ENCODE measurements at regions not wholly inside any gene's neighbourhood (a gene's known extent, or its start where the extent isn't known, plus 50 kb on each side); places are given as distances from the start of the nearest gene placed in this dataset.

DNA sequence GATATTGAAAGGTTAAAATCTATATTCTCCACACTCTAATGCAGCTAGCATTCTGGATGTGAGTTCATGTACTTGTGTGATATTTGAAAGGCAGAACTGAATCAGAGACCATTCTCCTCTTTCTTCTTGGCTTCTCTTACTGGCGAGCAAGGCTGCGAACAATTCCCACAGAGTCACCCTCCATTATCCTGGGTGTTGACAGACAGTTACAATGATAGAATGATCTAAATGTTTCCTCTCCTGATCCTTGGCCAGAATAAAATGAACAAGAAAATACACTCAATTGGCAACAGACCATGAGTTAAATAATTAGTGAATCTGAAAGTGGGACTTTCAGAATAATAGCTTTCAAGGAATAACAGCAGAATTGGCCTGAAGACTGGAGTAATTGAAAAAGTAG lies 342.8 kb downstream of the RAPGEF2 start:
- no peak for DNase-seq

DNA sequence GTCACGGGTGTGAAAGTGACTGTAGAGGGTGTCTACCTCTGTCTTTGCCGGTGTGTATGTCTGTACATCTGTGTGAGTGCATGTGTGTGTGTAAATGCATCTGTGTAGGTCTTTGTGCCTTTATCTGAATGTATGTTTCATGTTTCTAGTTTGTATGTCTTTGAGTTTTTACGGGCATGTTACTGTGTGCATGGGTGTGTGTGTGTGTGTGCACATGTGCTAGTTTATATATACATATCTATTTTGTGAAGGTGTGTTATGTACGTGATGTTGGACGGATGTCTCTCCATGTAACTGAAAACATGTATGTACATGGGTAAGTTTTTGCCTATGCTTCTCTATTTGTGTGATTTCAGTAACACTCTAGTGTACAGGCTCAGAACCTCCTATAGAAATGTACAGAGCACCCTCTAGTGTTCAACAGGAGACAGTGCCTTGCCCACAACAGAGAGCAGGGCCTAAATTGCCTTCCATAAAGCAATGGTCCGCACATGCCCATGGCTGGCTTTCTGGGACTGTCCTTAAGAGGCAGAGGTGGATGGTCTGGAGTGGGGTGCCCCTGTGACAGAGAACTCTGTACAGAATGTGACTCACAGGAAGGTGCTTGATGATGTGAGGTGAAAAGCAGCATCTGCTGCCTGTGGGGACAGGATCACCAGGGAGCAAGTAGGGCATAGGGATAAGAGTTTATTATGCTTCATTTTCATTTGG lies 343.5 kb downstream of the RAPGEF2 start:
- DNase-seq, result peak; percentile 67

DNA sequence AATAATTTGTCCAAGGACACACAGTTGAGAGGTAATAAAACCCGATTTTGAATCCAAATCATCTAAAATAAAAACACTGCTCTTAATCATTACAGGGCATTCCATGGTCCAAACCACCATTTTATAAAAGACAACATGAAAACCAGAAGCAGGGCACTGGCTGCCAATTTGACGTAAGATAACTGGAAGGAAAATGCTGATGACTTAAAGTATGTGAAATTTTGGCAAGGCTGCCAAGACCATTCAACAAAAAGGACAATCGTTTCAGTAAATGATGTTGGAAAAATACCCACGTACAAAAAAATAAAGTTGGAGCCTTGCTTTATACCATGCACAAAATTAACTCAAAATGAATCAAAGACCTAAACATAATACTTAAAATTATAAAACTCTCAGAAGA lies 344.4 kb downstream of the RAPGEF2 start:
- no peak for DNase-seq

DNA sequence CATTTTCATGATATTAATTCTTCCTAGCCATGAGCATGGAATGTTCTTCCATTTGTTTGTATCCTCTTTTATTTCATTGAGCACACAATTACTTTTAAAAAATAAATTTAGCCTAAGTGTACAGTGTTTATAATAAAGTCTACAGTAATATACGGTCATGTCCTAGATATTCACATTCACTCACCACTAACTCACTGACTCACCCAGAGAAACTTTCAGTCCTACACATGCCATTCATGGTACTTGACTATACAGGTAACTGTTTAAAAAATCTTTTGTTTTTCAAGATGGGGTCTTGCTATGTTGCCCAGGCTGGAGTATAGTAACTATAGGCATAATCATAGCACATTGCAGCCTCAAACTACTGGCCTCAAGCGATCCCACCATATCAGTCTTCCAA lies 348.1 kb downstream of the RAPGEF2 start:
- no peak for DNase-seq

DNA sequence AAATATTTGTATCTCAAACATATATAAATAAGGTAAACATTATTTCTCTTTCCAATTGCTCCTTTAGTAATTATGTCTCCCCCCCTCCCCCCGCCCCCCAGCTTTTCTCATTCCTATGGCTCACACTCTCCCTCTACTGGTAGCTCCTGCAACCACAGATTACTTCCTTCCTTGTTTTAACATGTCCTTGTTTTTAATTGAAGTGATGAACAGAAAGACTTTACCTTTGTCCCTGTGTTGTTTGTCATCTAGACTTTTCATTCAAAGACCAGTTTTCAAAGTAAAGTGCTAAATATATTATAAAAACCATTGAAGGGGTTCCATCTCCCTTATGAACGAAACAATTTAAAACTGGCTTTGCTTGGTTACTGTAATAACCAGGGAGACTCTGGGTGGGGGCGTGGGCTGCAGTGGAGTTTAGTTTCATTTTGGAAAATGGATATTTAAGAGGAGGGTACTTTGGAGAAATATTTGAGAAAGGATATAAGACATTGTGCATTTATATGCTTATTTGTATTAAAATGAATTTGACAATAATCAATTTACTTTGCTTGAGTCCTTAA lies 352.9 kb downstream of the RAPGEF2 start:
- DNase-seq, result peak; percentile 28

DNA sequence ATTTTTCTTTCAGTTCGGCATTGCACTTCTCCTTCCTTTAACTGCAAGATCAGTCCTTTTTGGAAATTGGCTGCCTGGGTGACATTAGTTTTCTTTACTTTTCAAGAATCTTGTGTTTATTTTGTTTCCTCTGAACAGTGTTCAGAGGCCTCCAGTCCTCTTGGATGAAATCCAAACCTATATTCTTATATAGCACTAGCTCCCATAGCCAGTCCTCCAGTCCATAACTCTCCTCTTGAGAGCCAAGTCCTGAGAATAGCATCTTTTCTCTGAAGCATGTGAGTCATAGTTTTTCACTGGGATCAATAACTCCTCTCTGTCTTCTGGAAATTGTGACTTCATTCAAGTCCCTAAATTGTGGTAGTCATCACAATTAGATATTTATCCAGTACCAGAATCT lies 357.5 kb downstream of the RAPGEF2 start:
- DNase-seq, result no peak

DNA sequence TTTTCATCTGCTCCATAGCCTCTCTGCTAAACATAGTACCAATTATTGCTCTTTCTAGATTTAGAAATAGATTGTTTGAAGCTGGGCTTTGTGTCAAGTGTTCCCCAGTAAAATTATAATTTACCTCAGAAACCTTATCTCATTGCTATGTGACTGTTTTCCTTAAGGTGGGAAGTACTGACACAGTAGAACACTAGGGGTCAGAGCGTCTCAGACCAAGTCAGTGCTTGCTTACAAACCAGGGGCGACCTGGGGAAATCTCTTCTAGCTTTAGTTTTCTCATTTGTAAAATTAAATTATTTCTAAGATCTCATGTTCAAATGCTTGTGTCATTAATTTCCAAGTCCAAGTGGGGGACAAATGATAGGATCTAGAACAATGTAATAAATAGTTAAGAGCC lies 360.4 kb downstream of the RAPGEF2 start:
- no peak for DNase-seq

DNA sequence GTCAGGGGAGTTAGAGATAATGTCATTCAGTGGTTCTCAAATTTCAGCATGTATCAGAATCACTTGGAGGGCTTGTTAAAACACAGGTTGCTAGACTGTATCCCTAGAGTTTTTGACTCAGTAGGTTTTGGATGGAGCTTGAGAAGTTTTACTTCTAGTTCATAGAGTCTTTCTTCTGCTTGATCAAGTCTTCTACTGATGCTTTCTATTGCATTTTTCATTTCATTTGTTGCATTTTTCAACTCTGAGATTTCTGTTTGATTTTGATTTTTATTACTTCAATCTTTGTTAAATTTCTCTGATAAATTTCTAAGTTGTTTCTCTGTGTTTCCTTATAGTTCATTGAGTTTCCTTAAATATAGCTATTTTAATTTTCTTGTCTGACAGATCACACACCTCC lies 361.4 kb downstream of the RAPGEF2 start:
- no peak for DNase-seq

DNA sequence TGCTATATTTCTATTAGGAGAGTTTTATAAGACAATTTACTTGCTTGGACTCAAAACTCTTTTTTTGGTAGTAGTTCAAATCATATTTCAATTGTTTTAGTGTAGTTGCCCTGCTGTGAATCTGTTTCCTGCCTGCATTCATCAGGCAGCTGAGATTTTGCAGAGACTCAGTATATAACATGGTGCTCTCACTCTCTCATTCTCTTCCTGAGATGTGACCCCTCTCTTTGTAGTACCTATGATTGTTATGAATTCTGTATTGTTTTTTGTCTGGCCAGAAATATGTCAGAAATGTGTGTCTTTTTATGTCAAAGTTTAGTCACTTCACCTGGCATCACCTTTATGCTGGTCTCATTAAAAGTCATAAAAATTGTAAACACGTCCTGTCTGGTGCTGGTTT lies 374.0 kb downstream of the RAPGEF2 start:
- no peak for DNase-seq

DNA sequence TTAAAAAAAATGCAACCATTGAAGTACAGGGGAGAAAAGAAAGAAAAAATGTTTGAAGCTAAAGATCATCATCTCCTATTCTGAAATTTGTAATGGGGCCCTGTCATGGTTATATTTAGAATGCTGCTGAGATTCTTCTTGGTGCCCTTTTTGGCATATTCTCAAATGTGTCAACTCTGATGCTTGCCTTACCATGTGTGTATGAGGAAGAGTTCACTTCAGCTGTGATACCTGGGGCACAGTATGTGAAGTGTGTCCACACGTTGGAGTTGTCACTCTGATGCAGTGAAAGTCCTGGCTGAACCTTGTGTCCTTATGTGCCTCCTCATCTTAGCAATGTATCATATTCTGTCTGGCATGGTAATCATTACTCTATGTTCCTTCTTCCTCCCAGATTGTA lies 377.9 kb downstream of the RAPGEF2 start:
- no peak for DNase-seq

DNA sequence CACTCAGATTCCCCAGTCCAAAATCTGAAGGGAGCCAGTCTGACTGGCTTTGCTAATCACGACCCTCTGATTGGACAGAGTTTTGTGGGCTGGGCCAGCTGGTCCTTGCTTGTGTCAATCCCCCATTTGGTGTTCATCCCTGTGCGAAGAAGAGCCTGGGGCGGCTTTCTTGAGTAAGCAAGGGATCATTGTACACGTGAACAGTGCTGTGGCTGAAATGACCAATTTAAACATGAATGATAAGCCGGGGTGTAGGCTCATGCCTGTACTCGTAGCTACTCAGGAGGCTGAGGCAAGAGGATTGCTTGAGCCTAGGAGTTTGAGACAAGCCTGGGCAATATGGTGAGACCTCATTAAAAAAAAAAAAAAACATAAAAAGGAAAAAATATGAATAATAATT lies 379.1 kb downstream of the RAPGEF2 start:
- DNase-seq, result no peak

DNA sequence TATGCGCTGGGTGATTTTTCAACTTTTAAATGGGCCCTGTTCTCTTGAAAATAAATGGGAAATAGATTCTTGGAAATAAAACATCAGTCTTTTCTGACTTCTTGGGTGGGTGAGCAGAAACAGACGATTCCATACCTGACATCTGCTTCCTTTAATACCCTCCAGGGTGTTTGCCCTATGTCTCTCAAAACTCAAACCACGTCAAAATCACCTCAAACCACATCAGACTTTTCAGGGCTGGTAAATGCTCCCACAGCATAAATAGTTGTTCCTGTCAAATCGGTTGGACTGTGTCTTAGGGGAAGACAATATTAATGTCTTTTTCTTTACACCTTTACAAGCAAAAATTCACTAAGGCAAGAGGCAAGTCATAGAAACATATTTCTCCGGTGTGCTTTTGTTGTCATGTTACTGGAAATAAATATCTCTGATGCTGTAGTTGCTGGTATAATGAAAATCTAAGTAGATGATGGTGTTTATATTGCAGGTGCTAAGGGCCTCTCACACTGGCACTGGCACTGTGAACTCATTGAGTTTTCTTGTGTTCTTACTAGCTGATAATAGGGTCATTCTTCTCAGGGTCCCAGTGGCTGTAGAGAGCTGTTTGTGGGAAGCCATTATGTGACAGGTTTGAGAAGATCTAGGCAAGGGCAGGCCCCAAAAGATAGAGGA lies 380.4 kb downstream of the RAPGEF2 start:
- no peak for DNase-seq

DNA sequence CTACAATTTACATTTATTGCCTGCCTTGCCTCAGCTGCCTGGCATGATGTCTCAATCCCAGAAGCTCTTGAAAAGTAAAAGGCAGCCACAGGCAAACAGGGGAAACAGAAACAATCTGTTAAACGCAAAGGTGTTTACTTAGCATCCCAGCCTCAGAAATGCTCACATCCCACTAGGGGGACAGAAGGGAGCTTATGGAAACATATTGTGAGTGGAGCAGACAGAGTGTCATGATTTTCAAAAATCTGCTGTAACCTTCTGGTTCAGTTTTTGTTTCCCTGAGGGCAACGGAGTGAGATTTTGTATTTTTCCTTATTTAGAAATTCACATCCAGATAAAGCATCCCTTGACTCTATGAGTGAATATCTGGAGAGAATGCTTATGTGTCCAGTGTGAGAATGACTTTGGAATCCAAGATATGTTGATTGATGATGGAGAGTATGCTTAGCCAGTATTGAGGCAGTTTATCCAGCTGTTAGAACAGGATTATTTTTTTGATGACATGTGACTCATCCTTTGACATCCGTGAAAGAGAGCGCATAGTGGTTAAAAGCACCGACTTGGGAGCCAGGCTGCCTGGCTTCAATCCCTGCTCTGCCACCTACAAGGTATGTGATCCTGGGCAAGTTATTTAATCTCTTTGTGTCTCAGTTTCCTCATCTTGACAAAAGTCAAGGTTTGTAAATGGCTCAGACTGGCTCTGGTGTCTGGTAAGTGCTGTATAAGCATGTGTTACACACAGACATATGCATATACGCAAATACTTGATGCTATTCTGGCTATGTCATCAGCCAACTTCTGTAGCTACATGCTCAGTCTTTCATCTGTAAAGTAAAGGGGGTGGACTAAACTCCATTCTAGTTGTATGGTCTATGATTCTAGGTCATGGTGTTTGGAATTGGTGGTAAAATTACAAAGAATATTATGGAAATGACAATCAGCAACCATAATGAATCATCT lies 381.2 kb downstream of the RAPGEF2 start:
- DNase-seq, result no peak

DNA sequence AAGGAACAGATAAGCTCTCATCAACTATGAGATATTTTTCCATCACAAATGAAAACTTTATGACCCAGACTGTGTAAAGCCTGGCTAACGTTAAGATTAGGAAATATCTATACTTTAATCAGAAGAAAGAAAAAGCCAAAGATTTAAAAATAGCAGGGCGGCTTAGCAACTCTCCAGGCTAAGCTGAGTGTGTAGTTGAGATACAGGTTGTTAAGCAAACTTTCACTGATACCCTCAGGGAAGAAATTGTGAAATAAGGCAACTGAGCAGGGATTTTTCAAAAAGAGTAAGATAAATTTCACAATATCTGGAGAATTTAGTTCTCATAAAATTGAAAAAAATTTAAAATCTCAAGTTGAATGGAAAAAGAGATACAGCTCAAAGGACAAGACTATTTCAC lies 382.0 kb downstream of the RAPGEF2 start:
- DNase-seq, result no peak

DNA sequence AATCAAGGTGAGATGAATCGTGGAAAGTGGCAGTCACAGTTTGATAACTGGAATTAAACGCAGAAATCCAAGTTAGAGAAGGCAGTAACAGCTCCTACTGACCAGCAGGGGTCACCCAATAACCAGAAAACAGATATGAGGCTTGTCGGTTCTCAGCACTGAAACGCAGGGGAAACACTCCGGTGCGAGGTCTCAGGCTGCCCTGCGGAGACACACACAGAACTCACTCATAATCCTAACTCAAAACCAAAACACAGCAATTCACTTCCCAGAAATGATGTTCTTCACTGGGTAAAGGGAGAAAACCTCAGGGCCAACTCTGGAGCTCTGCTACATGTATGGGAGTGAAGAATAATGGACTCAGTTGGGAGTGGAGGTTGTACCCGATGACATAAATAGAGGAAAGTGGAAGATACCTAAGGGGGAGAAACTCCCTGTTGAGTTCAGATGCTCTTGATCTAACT lies 384.4 kb downstream of the RAPGEF2 start:
- peak; percentile 59 for DNase-seq

DNA sequence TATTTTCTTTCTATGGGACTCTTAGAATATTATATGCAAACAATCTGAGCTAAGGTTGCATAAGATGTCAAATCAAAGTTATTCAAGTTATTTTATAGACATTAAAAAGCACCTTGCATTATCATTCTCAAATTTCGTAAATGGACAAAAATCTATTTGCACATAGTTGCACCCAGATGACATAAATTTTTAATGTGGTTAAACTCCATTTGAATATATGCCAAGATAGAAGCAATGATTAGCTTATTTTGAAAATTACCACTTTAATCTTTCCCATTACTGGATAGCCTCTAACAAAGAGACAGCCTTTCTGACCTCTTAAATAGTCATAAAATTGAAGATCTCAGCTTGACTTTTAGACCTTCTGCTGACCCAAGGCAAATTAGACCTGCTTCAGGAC lies 386.8 kb downstream of the RAPGEF2 start:
- no peak for DNase-seq

DNA sequence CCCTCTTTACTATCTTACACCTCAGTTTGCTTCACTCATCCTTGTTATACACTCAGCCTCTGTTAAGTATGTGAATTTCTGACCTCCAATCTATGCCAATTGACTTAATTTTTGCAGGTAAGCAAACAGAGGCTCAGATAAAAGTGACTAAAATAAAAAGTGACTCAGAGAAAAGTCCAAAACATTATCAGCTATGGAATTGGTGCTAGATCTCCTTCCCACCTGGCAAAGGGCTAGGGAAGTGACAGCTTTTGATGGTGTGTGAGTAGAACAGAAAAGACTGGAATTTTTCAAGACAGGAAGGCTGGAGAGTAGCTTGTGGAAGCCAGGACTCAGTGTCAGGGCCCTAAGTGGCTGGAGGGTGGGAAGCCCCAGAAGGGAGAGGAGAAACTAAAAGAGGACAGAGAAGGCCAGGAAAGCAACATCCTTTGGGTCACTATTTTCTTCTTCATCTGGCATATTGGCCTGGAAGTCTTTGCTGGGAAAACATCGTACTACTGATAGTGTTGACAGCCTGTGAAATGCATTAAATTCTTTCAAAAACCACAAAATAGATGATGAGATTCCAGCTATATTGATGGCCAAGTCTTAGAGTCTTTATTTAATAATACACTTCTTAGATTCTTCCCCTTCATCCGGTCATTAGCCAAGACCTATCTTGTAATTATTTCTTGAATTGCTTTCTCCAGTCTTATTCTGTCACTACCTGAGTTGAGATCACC lies 392.8 kb downstream of the RAPGEF2 start:
- no peak for DNase-seq

DNA sequence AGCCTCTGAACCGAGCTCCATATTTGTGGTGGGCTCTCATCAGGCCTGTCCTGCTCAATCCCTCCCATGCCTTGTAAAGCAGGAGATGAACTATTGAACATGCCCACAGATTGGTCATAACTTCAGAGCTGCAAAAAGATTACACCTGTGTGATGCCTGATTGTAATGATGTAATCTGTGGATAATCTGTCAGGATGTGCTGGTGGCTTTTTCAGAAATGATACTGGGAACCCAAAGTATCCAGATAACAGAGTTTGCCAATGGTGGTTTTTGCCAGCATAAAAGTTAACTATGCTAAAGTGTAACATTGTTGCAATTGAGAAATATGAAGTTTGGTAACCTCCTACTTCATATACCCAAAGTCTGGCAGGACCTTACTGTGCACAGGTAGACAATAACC lies 393.4 kb downstream of the RAPGEF2 start:
- no peak for DNase-seq

DNA sequence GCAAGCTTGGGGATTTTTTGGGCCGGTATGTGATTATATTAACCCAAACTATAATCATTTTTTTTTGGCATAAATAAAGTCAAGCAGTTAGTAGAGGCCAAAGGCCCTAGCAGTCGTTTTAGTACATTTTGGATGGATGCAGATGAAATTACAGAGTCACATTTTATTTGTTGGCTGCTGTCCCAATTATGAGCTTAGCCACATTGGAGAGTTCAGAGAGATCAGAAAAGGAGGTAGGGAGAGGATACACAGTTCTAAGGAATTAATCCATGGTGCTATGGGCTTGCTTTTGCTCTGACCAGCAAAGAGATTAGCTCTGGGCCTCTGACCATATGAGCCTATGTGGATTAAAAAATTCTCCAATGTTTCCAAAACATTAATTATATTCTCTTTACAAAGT lies 395.1 kb downstream of the RAPGEF2 start:
- DNase-seq, result no peak

DNA sequence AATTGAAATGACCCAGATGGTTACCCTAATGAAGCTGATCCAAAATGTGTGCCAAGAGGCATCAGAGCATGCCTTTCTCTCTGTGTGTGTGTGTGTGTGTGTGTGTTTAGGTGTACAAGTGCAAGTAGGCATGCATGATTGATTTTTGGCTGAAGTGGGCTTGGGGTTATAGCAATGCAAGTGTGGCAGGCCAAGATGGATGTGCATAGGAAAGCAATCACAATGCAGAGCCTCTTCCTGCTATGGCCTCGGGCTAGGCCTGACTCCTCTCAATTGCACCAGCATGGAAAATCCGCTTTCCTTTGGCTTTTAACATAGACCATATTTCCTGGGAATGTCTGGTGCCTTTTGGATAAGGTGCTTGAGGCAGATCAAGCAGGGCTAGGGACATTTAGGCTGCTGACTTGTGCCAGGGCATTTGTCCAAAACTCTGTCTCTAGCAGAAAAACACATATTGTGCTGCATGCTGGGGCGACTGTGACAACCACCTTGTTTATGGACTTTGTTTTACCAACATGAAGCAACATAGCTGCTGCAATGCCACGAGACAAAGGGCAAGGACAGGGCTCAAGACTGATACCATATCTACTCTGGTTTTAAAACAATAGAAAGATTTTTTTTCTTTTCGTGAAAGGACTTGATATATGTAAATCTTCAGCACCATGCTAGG lies 395.7 kb downstream of the RAPGEF2 start:
- DNase-seq, result no peak

DNA sequence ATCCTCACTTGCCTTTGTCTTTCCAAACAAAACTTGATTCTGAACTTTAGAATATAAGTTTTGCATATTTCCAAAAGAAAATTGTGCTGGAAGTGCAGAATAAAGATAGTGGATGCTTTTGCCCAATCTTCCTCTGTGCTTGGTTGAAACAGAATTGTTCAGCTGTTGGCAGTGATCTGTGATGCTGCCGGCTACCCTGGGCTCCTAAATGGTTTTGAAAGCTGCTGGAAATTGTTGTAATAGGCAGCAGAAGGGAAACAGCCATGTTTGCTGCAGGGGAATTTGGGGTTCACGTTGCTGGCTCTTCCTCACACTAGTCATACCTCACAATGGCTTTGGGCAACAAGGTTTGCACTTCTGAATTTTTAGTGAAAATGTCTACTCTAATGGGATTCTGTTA lies 398.0 kb downstream of the RAPGEF2 start:
- no peak for DNase-seq

All from activated CD4-positive, alpha-beta T cell treated with anti-CD3 and anti-CD28 coated beads, Interleukin-10, Interleukin-2, amounts not matched to agents 100 ng/mL and 50 ng/mL, durations not matched to agents 16 hours and 8 hours (primary cell).